ENCODE measurements at regions not wholly inside any gene's neighbourhood (a gene's known extent, or its start where the extent isn't known, plus 50 kb on each side); places are given as distances from the start of the nearest gene placed in this dataset.
"Not testable (repeated sequence)": the region's sequence is repeated elsewhere in the genome, so short reads cannot be mapped to it uniquely, and the experiment has no call there.

DNA sequence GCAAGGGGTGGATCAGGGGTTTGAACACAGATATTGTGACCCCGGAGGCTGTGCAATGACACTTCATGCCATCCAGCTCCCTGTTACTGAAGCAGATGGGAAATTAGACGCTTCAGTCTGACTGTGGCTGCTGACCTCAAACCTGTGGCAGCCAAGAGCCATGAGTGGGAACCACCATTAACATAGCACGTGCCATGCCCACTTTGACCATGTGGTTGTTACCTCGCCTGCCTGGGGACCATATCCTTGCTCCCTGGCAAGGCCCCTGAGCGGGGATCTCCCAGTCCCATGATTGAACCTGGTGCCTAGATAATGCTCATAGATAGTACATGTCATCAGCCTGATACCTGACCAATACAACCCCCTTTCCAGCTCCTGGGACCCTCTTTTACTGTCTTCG is 68.9 kb downstream of the CYP26B1 start:
- TF ChIP-seq, protein P1, sequence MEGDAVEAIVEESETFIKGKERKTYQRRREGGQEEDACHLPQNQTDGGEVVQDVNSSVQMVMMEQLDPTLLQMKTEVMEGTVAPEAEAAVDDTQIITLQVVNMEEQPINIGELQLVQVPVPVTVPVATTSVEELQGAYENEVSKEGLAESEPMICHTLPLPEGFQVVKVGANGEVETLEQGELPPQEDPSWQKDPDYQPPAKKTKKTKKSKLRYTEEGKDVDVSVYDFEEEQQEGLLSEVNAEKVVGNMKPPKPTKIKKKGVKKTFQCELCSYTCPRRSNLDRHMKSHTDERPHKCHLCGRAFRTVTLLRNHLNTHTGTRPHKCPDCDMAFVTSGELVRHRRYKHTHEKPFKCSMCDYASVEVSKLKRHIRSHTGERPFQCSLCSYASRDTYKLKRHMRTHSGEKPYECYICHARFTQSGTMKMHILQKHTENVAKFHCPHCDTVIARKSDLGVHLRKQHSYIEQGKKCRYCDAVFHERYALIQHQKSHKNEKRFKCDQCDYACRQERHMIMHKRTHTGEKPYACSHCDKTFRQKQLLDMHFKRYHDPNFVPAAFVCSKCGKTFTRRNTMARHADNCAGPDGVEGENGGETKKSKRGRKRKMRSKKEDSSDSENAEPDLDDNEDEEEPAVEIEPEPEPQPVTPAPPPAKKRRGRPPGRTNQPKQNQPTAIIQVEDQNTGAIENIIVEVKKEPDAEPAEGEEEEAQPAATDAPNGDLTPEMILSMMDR (IDR thresholded peaks at IDR 0.05; ENCODE audit: low read depth, low read length): no peak
- no peak for DNase-seq (ENCODE audit: extremely low read depth, low read depth)

DNA sequence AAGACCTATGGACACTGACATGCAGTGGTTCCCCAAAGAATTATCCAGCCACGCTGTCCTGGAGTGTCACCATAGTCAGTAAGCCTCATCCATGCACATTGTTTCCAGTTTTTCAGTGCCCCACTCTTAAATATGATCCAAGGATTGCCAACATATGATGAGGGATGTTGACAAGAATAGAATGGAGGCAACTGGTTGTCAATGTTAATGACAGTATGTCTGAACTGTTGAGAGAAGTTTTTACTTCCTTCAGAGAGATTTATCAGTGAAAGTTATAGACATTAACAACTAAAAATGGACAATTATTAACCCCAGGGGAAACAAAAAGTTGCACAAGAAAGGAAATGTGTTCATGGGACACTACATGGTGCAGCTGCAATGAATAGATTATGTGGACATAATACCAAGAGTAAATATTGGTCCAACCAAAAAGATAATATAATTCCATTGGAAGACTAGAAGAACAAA is 69.9 kb downstream of the CYP26B1 start:
- DNase-seq (ENCODE audit: extremely low read depth, low read depth): no peak
- TF ChIP-seq, protein P1 (IDR thresholded peaks at IDR 0.05; ENCODE audit: low read depth, low read length): no peak

DNA sequence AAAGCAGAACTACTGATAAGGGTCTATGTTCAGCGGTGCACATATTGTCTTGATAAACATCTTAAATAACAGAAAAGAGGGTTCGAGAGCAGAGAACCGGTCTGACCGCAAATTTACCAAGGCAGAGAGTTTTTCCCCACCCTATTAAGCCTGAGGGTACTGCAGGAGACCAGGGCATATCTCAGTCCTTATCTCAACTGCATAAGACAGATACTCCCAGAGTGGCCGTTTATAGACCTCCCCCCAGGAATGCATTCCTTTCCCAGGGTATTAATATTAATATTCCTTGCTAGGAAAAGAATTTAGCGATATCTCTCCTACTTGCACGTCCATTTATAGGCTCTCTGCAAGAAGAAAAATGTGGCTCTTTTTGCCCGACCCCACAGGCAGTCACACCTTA is 74.3 kb downstream of the CYP26B1 start:
- DNase-seq (ENCODE audit: extremely low read depth, low read depth): not testable (repeated sequence)

DNA sequence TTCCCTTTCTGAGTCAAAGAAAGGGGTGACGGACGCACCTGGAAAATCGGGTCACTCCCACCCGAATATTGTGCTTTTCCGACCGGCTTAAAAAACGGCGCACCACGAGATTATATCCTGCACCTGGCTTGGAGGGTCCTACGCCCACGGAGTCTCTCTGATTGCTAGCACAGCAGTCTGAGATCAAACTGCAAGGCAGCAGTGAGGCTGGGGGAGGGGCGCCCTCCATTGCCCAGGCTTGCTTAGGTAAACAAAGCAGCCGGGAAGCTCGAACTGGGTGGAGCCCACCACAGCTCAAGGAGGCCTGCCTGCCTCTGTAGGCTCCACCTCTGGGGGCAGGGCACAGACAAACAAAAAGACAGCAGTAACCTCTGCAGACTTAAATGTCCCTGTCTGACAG is 83.5 kb downstream of the CYP26B1 start:
- not testable (repeated sequence) for DNase-seq (ENCODE audit: extremely low read depth, low read depth)

DNA sequence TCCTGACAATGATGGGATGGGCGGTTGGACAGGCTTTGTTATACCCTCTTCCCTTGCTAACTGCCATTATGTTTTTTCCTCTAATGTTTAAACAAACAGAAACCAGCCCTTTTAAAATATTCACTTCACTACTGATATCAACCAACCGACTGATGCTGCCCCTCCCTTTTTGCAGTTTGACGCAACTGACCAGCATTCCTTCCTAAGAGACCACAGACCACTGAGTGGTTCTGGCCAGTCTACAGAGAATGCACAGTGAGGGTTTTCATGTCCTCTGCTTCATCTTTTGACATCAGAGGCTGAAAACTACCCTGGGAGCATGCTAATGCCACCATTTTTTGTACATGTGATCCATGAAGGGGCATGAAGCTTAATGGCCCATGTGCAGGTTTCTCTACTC is 85.3 kb downstream of the CYP26B1 start:
- TF ChIP-seq, protein P1 (IDR thresholded peaks at IDR 0.05; ENCODE audit: low read depth, low read length): no peak
- no peak for DNase-seq (ENCODE audit: extremely low read depth, low read depth)

DNA sequence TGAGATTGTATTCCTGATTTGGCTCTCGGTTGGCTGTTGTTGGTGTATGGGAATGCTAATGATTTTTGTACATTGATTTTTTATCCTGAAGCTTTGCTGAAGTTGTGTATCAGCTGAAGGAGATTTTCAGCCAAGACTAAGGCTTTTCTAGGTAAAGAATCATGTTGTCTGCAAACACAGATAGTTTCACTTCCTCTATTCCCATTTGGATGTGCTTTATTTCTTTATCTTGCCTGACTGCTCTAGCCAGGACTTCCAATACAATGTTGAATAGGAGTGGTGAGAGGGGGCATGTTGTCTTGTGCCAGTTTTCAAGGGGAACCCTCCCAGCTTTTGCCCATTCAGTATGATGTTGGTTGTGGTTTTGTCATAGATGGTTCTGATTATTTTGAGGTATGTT is 90.4 kb downstream of the CYP26B1 start:
- no peak for DNase-seq (ENCODE audit: extremely low read depth, low read depth)
- TF ChIP-seq, protein P1 (IDR thresholded peaks at IDR 0.05; ENCODE audit: low read depth, low read length): no peak

DNA sequence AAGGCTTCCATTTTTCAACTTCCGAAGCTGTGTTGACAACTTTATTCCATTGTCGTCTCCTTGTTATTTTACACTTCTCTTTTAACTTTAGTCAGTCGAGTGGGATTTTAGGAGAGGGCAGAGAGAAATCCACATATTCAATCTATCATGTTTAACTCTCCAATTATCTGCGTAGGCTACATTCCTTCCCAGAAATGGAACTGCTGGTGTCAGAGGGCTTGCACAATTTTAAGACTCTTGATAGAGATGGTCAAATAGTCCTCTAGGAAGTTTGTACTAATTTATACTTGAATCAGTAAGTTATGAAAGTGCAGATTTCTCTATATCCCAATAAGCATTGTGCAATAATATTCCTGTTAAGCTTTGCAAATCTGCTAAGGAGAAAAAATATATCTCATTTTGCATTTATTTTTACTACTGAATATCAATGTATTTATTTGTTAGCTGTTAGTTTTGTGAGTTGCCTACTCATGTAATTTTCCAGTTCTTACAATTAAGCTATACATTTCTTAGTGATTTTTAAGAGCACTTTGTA is 95.6 kb downstream of the CYP26B1 start:
- TF ChIP-seq, protein P1 (IDR thresholded peaks at IDR 0.05; ENCODE audit: low read depth, low read length): no peak
- DNase-seq (ENCODE audit: extremely low read depth, low read depth): no peak

DNA sequence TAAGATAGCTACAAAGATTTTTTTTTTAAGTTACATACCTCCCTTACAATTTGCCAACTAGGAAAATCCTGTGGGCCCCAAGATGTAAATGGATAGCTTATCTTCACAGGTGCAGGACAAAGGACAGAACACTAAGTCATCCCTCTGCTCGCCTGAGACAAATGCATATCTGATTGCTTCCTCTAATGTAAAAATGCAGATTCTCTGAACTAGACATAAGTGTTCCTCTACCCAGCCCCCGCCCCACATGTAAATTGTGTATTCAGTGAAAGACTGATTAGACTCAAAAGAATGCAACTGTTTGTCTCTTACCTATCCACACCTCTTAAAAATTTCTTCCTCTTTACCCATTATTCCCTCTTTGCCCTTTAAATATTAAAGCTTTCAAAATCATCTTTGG is 96.5 kb downstream of the CYP26B1 start:
- TF ChIP-seq, protein P1 (IDR thresholded peaks at IDR 0.05; ENCODE audit: low read depth, low read length): no peak
- DNase-seq (ENCODE audit: extremely low read depth, low read depth): no peak

Data from AG09319 (cell line).